ENCODE measurements at regions not wholly inside any gene's neighbourhood (a gene's known extent, or its start where the extent isn't known, plus 50 kb on each side); places are given as distances from the start of the nearest gene placed in this dataset.

GRCh38 chr10:3969876-3970666 lies 185.1 kb upstream of the KLF6 start:
- CTCF ChIA-PET, result no interaction called here
- H3K9me3 Mint-ChIP-seq (ENCODE audit: unreplicated experiment), result peaks cover 12% of the 10 kb centered on the region
- BruUV-seq (replicated peaks), result no TSS peak

GRCh38 chr10:3968727-3969126 lies 183.7 kb upstream of the KLF6 start:
- Mint-ChIP-seq H3K4me1 (ENCODE audit: low read depth, unreplicated experiment) (peaks cover 24% of the 10 kb centered on the region), H3K27me3 (ENCODE audit: insufficient read depth, unreplicated experiment) (no peaks in the 10 kb centered on the region)
- POLR2A ChIA-PET, result no interaction called here

More at GRCh38 chr10:3969876-3970666, 185.1 kb upstream of the KLF6 start:
- peak; percentile 56 to 75 for DNase-seq
- H3K9me3 ChIP-seq, result peaks cover 4% of the 10 kb centered on the region; the same call in 1 of the 2 replicates
- POLR2A ChIA-PET, result no interaction called here
- H3K4me1 ChIP-seq, result peaks cover 15% of the 10 kb centered on the region
- no peaks in the 10 kb centered on the region for H3K36me3 ChIP-seq (ENCODE audit: control insufficient read depth, insufficient read depth, low read length)
- Mint-ChIP-seq H3K4me3 (ENCODE audit: unreplicated experiment) (no peak overlapping the region), H3K36me3 (ENCODE audit: insufficient read depth, unreplicated experiment) (no peaks in the 10 kb centered on the region), H3K27me3 (ENCODE audit: insufficient read depth, unreplicated experiment) (no peaks in the 10 kb centered on the region), H3K4me1 (ENCODE audit: low read depth, unreplicated experiment) (peaks cover 15% of the 10 kb centered on the region), H3K27ac (ENCODE audit: unreplicated experiment) (peak overlapping the region; percentile 3)
- H3K27me3 ChIP-seq (replicated peaks; ENCODE audit: control insufficient read depth, insufficient read depth, low read length), result no peaks in the 10 kb centered on the region
- TF ChIP-seq, protein P1, sequence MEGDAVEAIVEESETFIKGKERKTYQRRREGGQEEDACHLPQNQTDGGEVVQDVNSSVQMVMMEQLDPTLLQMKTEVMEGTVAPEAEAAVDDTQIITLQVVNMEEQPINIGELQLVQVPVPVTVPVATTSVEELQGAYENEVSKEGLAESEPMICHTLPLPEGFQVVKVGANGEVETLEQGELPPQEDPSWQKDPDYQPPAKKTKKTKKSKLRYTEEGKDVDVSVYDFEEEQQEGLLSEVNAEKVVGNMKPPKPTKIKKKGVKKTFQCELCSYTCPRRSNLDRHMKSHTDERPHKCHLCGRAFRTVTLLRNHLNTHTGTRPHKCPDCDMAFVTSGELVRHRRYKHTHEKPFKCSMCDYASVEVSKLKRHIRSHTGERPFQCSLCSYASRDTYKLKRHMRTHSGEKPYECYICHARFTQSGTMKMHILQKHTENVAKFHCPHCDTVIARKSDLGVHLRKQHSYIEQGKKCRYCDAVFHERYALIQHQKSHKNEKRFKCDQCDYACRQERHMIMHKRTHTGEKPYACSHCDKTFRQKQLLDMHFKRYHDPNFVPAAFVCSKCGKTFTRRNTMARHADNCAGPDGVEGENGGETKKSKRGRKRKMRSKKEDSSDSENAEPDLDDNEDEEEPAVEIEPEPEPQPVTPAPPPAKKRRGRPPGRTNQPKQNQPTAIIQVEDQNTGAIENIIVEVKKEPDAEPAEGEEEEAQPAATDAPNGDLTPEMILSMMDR (IDR thresholded peaks at IDR 0.05; ENCODE audit: insufficient read depth in 1 of 2, low read depth in 1 of 2, low read length in 1 of 2, severe bottlenecking in 1 of 2, unreplicated experiment in 1 of 2), result no peak
- H3K4me3 ChIP-seq (ENCODE audit: low read depth, low read length), result no peak overlapping the region
- intact Hi-C loops (cut with micrococcal nuclease; ENCODE audit: unreplicated experiment), result no loop called here

GRCh38 chr10:3964516-3964915 lies 179.5 kb upstream of the KLF6 start:
- BruUV-seq (replicated peaks), result no TSS peak
- POLR2A ChIA-PET, result no interaction called here
- DNase-seq, result no peak

More at GRCh38 chr10:3968727-3969126, 183.7 kb upstream of the KLF6 start:
- CTCF ChIA-PET, result no interaction called here
- TF ChIP-seq, protein P1 (IDR thresholded peaks at IDR 0.05; ENCODE audit: insufficient read depth in 1 of 2, low read depth in 1 of 2, low read length in 1 of 2, severe bottlenecking in 1 of 2, unreplicated experiment in 1 of 2), result no peak
- Histone ChIP-seq H3K4me3 (ENCODE audit: low read depth, low read length) (no peak overlapping the region), H3K9me3 (peaks cover 3% of the 10 kb centered on the region; the same call in 1 of the 2 replicates), H3K36me3 (ENCODE audit: control insufficient read depth, insufficient read depth, low read length) (no peaks in the 10 kb centered on the region), H3K4me1 (peaks cover 15% of the 10 kb centered on the region), H3K27me3 (replicated peaks; ENCODE audit: control insufficient read depth, insufficient read depth, low read length) (no peaks in the 10 kb centered on the region)
- no peak for DNase-seq
- no TSS peak for BruUV-seq (replicated peaks)
- Mint-ChIP-seq H3K27ac (ENCODE audit: unreplicated experiment) (no peak overlapping the region), H3K4me3 (ENCODE audit: unreplicated experiment) (no peak overlapping the region), H3K9me3 (ENCODE audit: unreplicated experiment) (peaks cover 12% of the 10 kb centered on the region), H3K36me3 (ENCODE audit: insufficient read depth, unreplicated experiment) (no peaks in the 10 kb centered on the region)
- intact Hi-C loops (cut with micrococcal nuclease; ENCODE audit: unreplicated experiment), result no loop called here

More at GRCh38 chr10:3964516-3964915, 179.5 kb upstream of the KLF6 start:
- H3K27me3 ChIP-seq (replicated peaks; ENCODE audit: control insufficient read depth, insufficient read depth, low read length), result no peaks in the 10 kb centered on the region
- CTCF ChIA-PET, result no interaction called here
- H3K4me1 Mint-ChIP-seq (ENCODE audit: low read depth, unreplicated experiment), result peaks cover 11% of the 10 kb centered on the region
- H3K36me3 Mint-ChIP-seq (ENCODE audit: insufficient read depth, unreplicated experiment), result no peaks in the 10 kb centered on the region
- intact Hi-C loops (cut with micrococcal nuclease; ENCODE audit: unreplicated experiment), result no loop called here
- H3K9me3 Mint-ChIP-seq (ENCODE audit: unreplicated experiment), result peaks cover 12% of the 10 kb centered on the region
- H3K4me3 Mint-ChIP-seq (ENCODE audit: unreplicated experiment), result no peak overlapping the region
- H3K27me3 Mint-ChIP-seq (ENCODE audit: insufficient read depth, unreplicated experiment), result no peaks in the 10 kb centered on the region
- no peaks in the 10 kb centered on the region; the same call in 1 of the 2 replicates for H3K4me1 ChIP-seq
- TF ChIP-seq, protein P1 (IDR thresholded peaks at IDR 0.05; ENCODE audit: insufficient read depth in 1 of 2, low read depth in 1 of 2, low read length in 1 of 2, severe bottlenecking in 1 of 2, unreplicated experiment in 1 of 2), result no peak
- H3K36me3 ChIP-seq (ENCODE audit: control insufficient read depth, insufficient read depth, low read length), result no peaks in the 10 kb centered on the region
- no peak overlapping the region for H3K27ac Mint-ChIP-seq (ENCODE audit: unreplicated experiment)
- H3K4me3 ChIP-seq (ENCODE audit: low read depth, low read length), result no peak overlapping the region
- no peaks in the 10 kb centered on the region for H3K9me3 ChIP-seq
